Endothelial cell of umbilical vein (primary cell): ENCODE measurements at regions not wholly inside any gene's neighbourhood (a gene's known extent, or its start where the extent isn't known, plus 50 kb on each side); places are given as distances from the start of the nearest gene placed in this dataset.

Source experiments
- BruUV-seq: library from RNA; stranded (reverse); fragments of 400-500 nt; replicated peaks from 2 replicates; lab custom pipeline; 2021; lab: Mats Ljungman, UMichigan
- CTCF ChIA-PET: fragments of 300-600, 350-600 bp; sonication (Branson Sonifier 250); formaldehyde crosslinking; loops from one replicate; lab custom pipeline; 2021; ENCODE audit warnings: antibody characterized with exemption, inconsistent platforms; lab: Charles Lee
- POLR2A ChIA-PET: fragments of 300-600, 350-600 bp; sonication (Branson Sonifier 250); formaldehyde crosslinking; loops from one replicate; lab custom pipeline; 2021; ENCODE audit warnings: antibody characterized with exemption, inconsistent platforms; lab: Charles Lee
- DNase-seq: peaks from one replicate; pipeline ENCODE4 v3.0.0-alpha.2; 2011; ENCODE audit warnings: low read depth, low spot score
- FAIRE-seq: peaks from 2 replicates; lab custom pipeline; 2011; peaks lifted over from hg19 to GRCh38; lab: Jason Lieb, UNC
- H2AFZ ChIP-seq: 2 replicates; pipeline ENCODE4 v1.6.0; 2012; ENCODE audit warnings: low read depth, low read length, control low read depth, inconsistent platforms
- H3K27ac ChIP-seq: 2 replicates; pipeline ENCODE4 v1.5.1; 2011; ENCODE audit warnings: low read depth, mild to moderate bottlenecking, control low read depth, low read length, moderate library complexity; ENCODE audit not compliant: insufficient read depth
- H3K27me3 ChIP-seq, 2 experiments: 2 replicates each; pipeline versions ENCODE4 v1.6.0 to v1.6.1; 2011; ENCODE audit warnings: low read length in 2 of 2, mixed read lengths in 1 of 2; ENCODE audit not compliant: control insufficient read depth in 2 of 2, insufficient read depth in 2 of 2
- H3K36me3 ChIP-seq, 2 experiments: 2 replicates in 1 of 2; 3 replicates in 1 of 2; pipeline ENCODE4 v1.5.1; 2011; ENCODE audit warnings: low read length in 2 of 2, mild to moderate bottlenecking in 1 of 2, moderate library complexity in 1 of 2; ENCODE audit not compliant: control insufficient read depth in 2 of 2, insufficient read depth in 2 of 2; ENCODE audit errors: extremely low read depth in 1 of 2
- H3K4me1 ChIP-seq: 3 replicates; pipeline ENCODE4 v1.5.1; 2011; ENCODE audit warnings: mild to moderate bottlenecking, low read length; ENCODE audit not compliant: control insufficient read depth, insufficient read depth; ENCODE audit errors: extremely low read depth
- H3K4me2 ChIP-seq: 2 replicates; pipeline ENCODE4 v1.6.1; 2011; ENCODE audit warnings: low read length, control low read depth, mixed read lengths; ENCODE audit not compliant: insufficient read depth
- H3K4me3 ChIP-seq, 3 experiments: fragments of 200-600 bp in 1 of 3; sonication (generic), shearing (Covaris generic) in 1 of 3; replicated peaks in 1 of 3; 2 replicates each; pipeline ENCODE4 v1.5.1; 2011 to 2016; ENCODE audit warnings: control low read depth in 3 of 3, low read length in 3 of 3, mild to moderate bottlenecking in 2 of 3, inconsistent platforms in 1 of 3, low read depth in 1 of 3, moderate library complexity in 1 of 3; ENCODE audit not compliant: insufficient read depth in 1 of 3
- H3K79me2 ChIP-seq: 2 replicates; pipeline ENCODE4 v1.6.0; 2012; ENCODE audit warnings: low read length, inconsistent platforms; ENCODE audit not compliant: control insufficient read depth, insufficient read depth
- H3K9ac ChIP-seq: replicated peaks from 2 replicates; pipeline ENCODE3; 2011; ENCODE audit warnings: low read length, control low read depth; ENCODE audit not compliant: insufficient read depth; ENCODE audit errors: extremely low read depth
- H3K9me1 ChIP-seq: replicated peaks from 3 replicates; pipeline ENCODE4 v1.6.0; 2011; ENCODE audit warnings: mild to moderate bottlenecking, low read length; ENCODE audit not compliant: control insufficient read depth, insufficient read depth; ENCODE audit errors: extremely low read depth
- H3K9me3 ChIP-seq: replicated peaks from 2 replicates; pipeline ENCODE4 v1.5.1; 2012; ENCODE audit warnings: low read length, inconsistent platforms; ENCODE audit not compliant: control insufficient read depth, insufficient read depth
- H4K20me1 ChIP-seq: replicated peaks from 2 replicates; pipeline ENCODE3; 2011; ENCODE audit warnings: mild to moderate bottlenecking, low read length; ENCODE audit not compliant: control insufficient read depth, insufficient read depth; ENCODE audit errors: extremely low read depth
- EZH2 ChIP-seq: IDR thresholded peaks from 2 replicates; pipeline ENCODE4 v1.6.1; 2012; ENCODE audit warnings: borderline replicate concordance, low read depth, mild to moderate bottlenecking, moderate library complexity, low read length, inconsistent platforms; ENCODE audit not compliant: severe bottlenecking
- FOS ChIP-seq: IDR thresholded peaks from 2 replicates; pipeline ENCODE4 v1.6.1; 2011; ENCODE audit warnings: mild to moderate bottlenecking, low read length, moderate library complexity, borderline replicate concordance; ENCODE audit not compliant: insufficient read depth
- GATA2 ChIP-seq: IDR thresholded peaks from 2 replicates; pipeline ENCODE4 v1.7.0; 2011; ENCODE audit warnings: low read depth, mild to moderate bottlenecking, moderate library complexity, mixed read lengths, low read length; ENCODE audit not compliant: insufficient read length, insufficient read depth
- JUN ChIP-seq: IDR thresholded peaks from 2 replicates; pipeline ENCODE4 v1.6.1; 2011; ENCODE audit warnings: borderline replicate concordance, low read depth; ENCODE audit not compliant: insufficient read length, insufficient read depth
- MYC ChIP-seq: IDR thresholded peaks from one replicate; pipeline ENCODE4 v1.6.1; 2011; ENCODE audit warnings: mild to moderate bottlenecking, low read depth, low read length
- POLR2A ChIP-seq: IDR thresholded peaks from 2 replicates; pipeline ENCODE4 v1.6.1; 2012; ENCODE audit warnings: low read depth, mild to moderate bottlenecking, control low read depth, low read length
- POLR2AphosphoS5 ChIP-seq: IDR thresholded peaks from 2 replicates; pipeline ENCODE4 v1.6.1; 2012; ENCODE audit warnings: low read depth, mild to moderate bottlenecking, control low read depth, low read length, moderate library complexity; ENCODE audit not compliant: insufficient read depth
- dilution Hi-C: fragments of 300-500 bp; cut with MboI; formaldehyde crosslinking; loops from one replicate; pipeline ENCODE4 v1.15.0; 2019; ENCODE audit warnings: low sequenced_read_pairs; ENCODE audit not compliant: extremely low pct_ligation_motif_present
- intact Hi-C: fragments of 100-400 bp; cut with micrococcal nuclease; formaldehyde crosslinking; loops from one replicate; pipeline ENCODE4 v1.10.0; 2022
- TF ChIP-seq, protein P1 (sequence below), 2 donors: IDR thresholded peaks; 1 replicate in 1 of 2; 2 replicates in 1 of 2; pipeline ENCODE4 v1.5.1; 2011; ENCODE audit warnings: low read length in 2 of 2, mild to moderate bottlenecking in 2 of 2, moderate library complexity in 2 of 2, control low read depth in 1 of 2, inconsistent platforms in 1 of 2, low read depth in 1 of 2; ENCODE audit not compliant: insufficient read depth in 1 of 2; ENCODE audit errors: extremely low read depth in 1 of 2
- TF ChIP-seq, protein P2 (sequence below): IDR thresholded peaks from 2 replicates; pipeline ENCODE4 v1.6.1; 2011; ENCODE audit not compliant: insufficient read depth, insufficient read length

DNA sequence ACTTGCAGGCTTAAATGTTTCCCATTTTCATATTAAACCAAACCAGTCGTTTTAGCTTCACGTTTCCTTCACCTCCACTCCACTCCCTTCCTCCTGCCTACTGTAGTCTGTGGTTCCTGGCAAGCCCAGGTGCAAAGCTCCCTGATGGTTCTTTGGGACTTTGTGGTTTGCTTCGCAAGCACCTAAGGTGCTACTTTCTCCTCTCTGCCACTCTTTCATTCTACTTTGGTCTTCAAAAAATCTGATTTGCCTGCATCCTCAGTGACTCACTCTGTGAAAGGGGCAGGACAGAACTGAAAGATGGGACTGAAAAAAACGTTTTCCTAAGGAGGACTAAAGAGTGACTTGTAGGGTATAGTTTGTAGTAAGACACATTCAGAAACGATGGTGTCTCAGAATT, 228.4 kb downstream of the CYRIA start:
- H3K36me3 ChIP-seq: no peaks in the 10 kb centered on the region
- no peak overlapping the region for H3K9ac ChIP-seq
- DNase-seq (no peak), FAIRE-seq (no peak)
- intact Hi-C loops (no loop called here), dilution Hi-C loops (no loop called here)
- no peaks in the 10 kb centered on the region for H3K9me3 ChIP-seq
- POLR2A ChIA-PET: no interaction called here
- no peaks in the 10 kb centered on the region for H4K20me1 ChIP-seq
- H3K27me3 ChIP-seq: no peaks in the 10 kb centered on the region
- no peak overlapping the region for H3K4me2 ChIP-seq
- H3K79me2 ChIP-seq: no peaks in the 10 kb centered on the region
- no peak overlapping the region for H2AFZ ChIP-seq
- BruUV-seq: no TSS peak
- no peaks in the 10 kb centered on the region for H3K4me1 ChIP-seq
- H3K27ac ChIP-seq: no peak overlapping the region
- TF ChIP-seq JUN (no peak), POLR2AphosphoS5 (no peak)
- no peak overlapping the region for H3K4me3 ChIP-seq
- H3K9me1 ChIP-seq: no peaks in the 10 kb centered on the region
- CTCF ChIA-PET: no interaction called here

DNA sequence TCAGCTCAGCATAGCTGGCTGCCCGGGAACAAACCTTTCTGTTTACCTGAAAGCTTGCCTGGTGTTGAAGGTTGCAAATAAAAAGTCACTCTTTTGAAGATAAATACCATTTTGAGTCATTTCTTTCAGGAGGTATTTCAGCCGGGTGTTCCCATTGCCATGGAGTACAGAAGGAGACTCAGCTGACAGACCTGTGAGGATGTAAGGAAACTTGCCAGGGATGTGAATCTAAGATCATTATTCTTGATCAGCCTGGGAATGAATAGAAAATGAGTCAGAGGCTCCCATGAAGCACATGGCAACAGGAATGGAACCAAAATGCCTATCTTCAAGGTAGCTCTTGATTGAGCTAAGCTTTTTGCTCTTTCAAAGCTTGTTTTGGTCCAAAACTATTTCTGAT, 231.2 kb downstream of the CYRIA start:
- Histone ChIP-seq H3K4me3 (no peak overlapping the region), H3K9ac (no peak overlapping the region), H3K36me3 (no peaks in the 10 kb centered on the region), H3K9me3 (no peaks in the 10 kb centered on the region), H2AFZ (no peak overlapping the region), H3K27ac (no peak overlapping the region), H4K20me1 (no peaks in the 10 kb centered on the region), H3K4me2 (no peak overlapping the region), H3K9me1 (no peaks in the 10 kb centered on the region), H3K27me3 (no peaks in the 10 kb centered on the region), H3K79me2 (no peaks in the 10 kb centered on the region), H3K4me1 (no peaks in the 10 kb centered on the region)
- TF ChIP-seq JUN (no peak), GATA2 (no peak), POLR2A (no peak), FOS (no peak), MYC (no peak), EZH2 (no peak), POLR2AphosphoS5 (no peak)
- TF ChIP-seq, protein P1, sequence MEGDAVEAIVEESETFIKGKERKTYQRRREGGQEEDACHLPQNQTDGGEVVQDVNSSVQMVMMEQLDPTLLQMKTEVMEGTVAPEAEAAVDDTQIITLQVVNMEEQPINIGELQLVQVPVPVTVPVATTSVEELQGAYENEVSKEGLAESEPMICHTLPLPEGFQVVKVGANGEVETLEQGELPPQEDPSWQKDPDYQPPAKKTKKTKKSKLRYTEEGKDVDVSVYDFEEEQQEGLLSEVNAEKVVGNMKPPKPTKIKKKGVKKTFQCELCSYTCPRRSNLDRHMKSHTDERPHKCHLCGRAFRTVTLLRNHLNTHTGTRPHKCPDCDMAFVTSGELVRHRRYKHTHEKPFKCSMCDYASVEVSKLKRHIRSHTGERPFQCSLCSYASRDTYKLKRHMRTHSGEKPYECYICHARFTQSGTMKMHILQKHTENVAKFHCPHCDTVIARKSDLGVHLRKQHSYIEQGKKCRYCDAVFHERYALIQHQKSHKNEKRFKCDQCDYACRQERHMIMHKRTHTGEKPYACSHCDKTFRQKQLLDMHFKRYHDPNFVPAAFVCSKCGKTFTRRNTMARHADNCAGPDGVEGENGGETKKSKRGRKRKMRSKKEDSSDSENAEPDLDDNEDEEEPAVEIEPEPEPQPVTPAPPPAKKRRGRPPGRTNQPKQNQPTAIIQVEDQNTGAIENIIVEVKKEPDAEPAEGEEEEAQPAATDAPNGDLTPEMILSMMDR (IDR thresholded peaks at IDR 0.05; ENCODE audit: extremely low read depth in 1 of 2, insufficient read depth in 1 of 2, low read depth in 1 of 2, low read length in 2 of 2): no peak
- TF ChIP-seq, protein P2, sequence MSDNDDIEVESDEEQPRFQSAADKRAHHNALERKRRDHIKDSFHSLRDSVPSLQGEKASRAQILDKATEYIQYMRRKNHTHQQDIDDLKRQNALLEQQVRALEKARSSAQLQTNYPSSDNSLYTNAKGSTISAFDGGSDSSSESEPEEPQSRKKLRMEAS: no peak
- no peak for FAIRE-seq
- intact Hi-C loops (no loop called here), dilution Hi-C loops (no loop called here)
- no TSS peak for BruUV-seq
- POLR2A ChIA-PET: no interaction called here
- CTCF ChIA-PET: no interaction called here
- DNase-seq: no peak
